Mammary epithelial cell (primary cell): ENCODE measurements at regions not wholly inside any gene's neighbourhood (a gene's known extent, or its start where the extent isn't known, plus 50 kb on each side); places are given as distances from the start of the nearest gene placed in this dataset.

ENCODE experiments used
- EZH2 ChIP-seq: IDR thresholded peaks from 2 replicates; pipeline ENCODE4 v1.6.1; 2012; ENCODE audit warnings: low read length, inconsistent platforms, borderline replicate concordance
- TF ChIP-seq, protein P1 (sequence below), 2 donors: IDR thresholded peaks in 1 of 2; conservative IDR thresholded peaks in 1 of 2; 2 replicates each; pipeline ENCODE4 v1.5.1; 2011 to 2012; ENCODE audit warnings: inconsistent platforms in 2 of 2, low read length in 2 of 2, mild to moderate bottlenecking in 2 of 2, control low read depth in 1 of 2, low read depth in 1 of 2; ENCODE audit not compliant: insufficient read depth in 1 of 2; ENCODE audit errors: extremely low read depth in 1 of 2

DNA sequence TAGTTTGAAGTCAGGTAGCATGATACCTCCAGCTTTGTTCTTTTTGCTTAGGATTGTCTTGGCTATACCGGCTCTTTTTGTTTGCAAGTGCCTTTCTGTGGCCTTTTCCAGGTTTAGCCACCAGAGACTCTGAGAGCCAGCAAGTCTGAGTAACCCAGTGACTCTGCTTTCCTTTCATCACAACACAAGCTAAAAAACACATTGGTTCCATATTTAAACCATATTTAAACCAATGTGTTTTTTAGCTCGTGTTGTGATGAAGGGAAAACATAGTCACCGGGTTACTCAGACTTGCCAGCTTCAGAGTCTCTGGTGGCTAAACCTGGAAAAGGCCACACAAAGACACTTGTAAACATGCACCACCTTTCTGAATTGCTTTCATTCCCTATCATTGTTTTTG is 493.3 kb downstream of the NTRK2 start:
- TF ChIP-seq EZH2 = no peak
- TF ChIP-seq, protein P1, sequence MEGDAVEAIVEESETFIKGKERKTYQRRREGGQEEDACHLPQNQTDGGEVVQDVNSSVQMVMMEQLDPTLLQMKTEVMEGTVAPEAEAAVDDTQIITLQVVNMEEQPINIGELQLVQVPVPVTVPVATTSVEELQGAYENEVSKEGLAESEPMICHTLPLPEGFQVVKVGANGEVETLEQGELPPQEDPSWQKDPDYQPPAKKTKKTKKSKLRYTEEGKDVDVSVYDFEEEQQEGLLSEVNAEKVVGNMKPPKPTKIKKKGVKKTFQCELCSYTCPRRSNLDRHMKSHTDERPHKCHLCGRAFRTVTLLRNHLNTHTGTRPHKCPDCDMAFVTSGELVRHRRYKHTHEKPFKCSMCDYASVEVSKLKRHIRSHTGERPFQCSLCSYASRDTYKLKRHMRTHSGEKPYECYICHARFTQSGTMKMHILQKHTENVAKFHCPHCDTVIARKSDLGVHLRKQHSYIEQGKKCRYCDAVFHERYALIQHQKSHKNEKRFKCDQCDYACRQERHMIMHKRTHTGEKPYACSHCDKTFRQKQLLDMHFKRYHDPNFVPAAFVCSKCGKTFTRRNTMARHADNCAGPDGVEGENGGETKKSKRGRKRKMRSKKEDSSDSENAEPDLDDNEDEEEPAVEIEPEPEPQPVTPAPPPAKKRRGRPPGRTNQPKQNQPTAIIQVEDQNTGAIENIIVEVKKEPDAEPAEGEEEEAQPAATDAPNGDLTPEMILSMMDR (conservative IDR thresholded peaks at IDR 0.05 in 1 of 2, IDR thresholded peaks at IDR 0.05 in 1 of 2; ENCODE audit: extremely low read depth in 1 of 2, insufficient read depth in 1 of 2, low read depth in 1 of 2, low read length in 2 of 2) = no peak
